NCI-H2196 (cell line): ENCODE measurements at regions not wholly inside any gene's neighbourhood (a gene's known extent, or its start where the extent isn't known, plus 50 kb on each side); places are given as distances from the start of the nearest gene placed in this dataset.
A peak's percentile ranks its signal among the peaks of the same experiment; 100 is the strongest.

Source experiments
- DNase-seq: peaks from one replicate; lab custom pipeline; 2025; ENCODE audit not compliant: unreplicated experiment; lab: John Stamatoyannopoulos, UW

- DNase-seq = peak; percentile 45
Measured at GRCh38 chr2:64767670-64768468, 114.2 kb upstream of the SERTAD2 start.

- no peak for DNase-seq
Measured at GRCh38 chr2:64768491-64769005, 114.8 kb upstream of the SERTAD2 start.

- no peak for DNase-seq
Measured at GRCh38 chr2:64769392-64770044, 115.8 kb upstream of the SERTAD2 start.

- no peak for DNase-seq
Measured at GRCh38 chr2:64770137-64770780, 116.5 kb upstream of the SERTAD2 start.

GRCh38 chr2:64770781-64771334 is 117.1 kb upstream of the SERTAD2 start:
- DNase-seq = no peak

- no peak for DNase-seq
Measured at GRCh38 chr2:64771737-64772136, 118.0 kb upstream of the SERTAD2 start.

- DNase-seq = no peak
Measured at GRCh38 chr2:64773461-64774118, 119.9 kb upstream of the SERTAD2 start.

GRCh38 chr2:64777841-64778240 is 124.1 kb upstream of the SERTAD2 start:
- no peak for DNase-seq

- no peak for DNase-seq
Measured at GRCh38 chr2:64779117-64779690, 125.5 kb upstream of the SERTAD2 start.

- DNase-seq = no peak
Measured at GRCh38 chr2:64780041-64780440, 126.3 kb upstream of the SERTAD2 start.

- DNase-seq = no peak
Measured at GRCh38 chr2:64781711-64782390, 128.1 kb upstream of the SERTAD2 start.

GRCh38 chr2:64784168-64785061 is 130.7 kb upstream of the SERTAD2 start:
- DNase-seq = no peak

- DNase-seq = no peak
Measured at GRCh38 chr2:64785245-64785644, 131.5 kb upstream of the SERTAD2 start.

- DNase-seq = no peak
Measured at GRCh38 chr2:64786343-64787018, 132.8 kb upstream of the SERTAD2 start.

- DNase-seq = no peak
Measured at GRCh38 chr2:64787019-64787365, 133.3 kb upstream of the SERTAD2 start.

- DNase-seq = no peak
Measured at GRCh38 chr2:64787698-64788097, 134.0 kb upstream of the SERTAD2 start.

GRCh38 chr2:64789466-64790320 is 136.0 kb upstream of the SERTAD2 start:
- no peak for DNase-seq

- no peak for DNase-seq
Measured at GRCh38 chr2:64792300-64792699, 138.6 kb upstream of the SERTAD2 start.
